ENCODE measurements at regions not wholly inside any gene's neighbourhood (a gene's known extent, or its start where the extent isn't known, plus 50 kb on each side); places are given as distances from the start of the nearest gene placed in this dataset.

DNA sequence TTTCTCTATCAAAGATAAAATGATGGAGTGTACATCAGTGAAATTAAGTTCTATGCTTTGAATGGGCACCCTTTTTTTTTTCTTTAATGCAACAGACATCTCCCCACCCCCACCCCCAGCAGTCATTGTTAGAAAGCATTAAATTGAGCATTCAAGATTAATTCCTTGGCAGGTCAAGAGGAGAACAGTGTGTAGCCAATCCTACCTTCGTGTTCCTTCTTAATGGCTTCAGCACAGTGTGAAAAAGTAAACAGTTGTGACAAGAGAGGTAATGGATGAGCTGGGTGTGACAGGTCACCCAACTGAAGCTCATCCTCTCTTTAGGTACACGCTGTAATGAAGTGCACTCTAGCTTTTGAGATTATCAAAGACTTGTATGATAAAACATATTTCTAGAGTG, 198.5 kb upstream of the RARB start:
- no peak for DNase-seq (ENCODE audit: low read depth)

DNA sequence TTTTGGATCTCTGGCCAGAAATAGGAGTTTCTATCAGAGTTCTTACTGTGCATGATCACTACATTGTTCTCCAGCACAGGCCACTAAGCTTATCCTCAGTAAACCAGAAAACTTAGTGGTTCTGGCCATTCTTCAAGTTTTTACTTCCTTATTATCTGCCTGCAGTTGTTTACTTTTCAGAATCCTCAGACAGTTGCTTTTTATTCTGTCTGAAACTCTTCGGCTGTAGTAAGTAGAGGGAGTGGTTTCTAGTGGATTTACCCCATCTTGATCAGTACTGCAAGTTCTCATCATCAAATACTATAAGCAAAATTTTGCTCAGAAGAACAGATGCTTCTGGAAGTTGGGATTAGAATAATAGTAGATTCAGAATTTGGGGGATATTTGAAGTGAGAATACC, 193.0 kb upstream of the RARB start:
- no peak for DNase-seq (ENCODE audit: low read depth)

DNA sequence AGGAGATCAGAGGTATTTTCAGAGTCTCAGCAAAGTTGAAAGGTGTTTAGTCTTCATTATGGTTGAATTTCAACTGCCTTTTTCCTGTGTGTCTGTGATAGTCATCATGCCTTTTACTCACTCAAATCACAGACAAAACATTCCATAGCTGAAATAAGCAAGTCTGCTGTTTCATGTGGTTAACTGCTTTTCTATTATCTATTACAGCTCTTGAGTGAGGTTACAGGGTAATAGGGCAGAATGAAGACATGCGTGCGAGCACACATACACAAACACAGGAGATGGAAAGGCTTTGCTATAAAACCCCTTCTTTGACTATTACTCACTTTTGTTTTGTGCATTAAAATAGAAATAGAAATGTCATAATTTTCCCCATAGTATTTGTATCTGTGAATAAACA, 192.6 kb upstream of the RARB start:
- DNase-seq (ENCODE audit: low read depth): no peak

GRCh38 chr3:25237602-25238001, 190.5 kb upstream of the RARB start:
- DNase-seq (ENCODE audit: low read depth): no peak

- DNase-seq (ENCODE audit: low read depth): no peak
Observed at GRCh38 chr3:25239042-25239441, 189.0 kb upstream of the RARB start.

DNA sequence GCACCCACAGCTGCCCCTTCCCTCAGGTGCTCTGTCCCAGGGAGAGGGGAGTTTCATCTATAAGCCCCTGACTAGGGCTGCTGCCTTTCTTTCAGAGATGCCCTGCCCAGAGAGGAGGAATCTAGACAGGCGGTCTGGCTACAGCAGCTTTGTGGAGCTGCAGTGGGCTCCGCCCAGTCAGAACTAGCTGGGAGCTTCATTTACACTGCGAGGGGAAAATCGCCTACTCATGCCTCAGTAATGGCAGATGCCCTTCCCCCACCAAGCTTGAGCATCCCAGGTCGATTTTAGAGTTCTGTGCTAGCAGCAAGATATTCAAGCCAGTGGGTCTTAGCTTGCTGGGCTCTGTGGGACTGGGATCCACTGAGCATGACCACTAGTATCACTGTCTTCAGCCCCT, 181.2 kb upstream of the RARB start:
- no peak for DNase-seq (ENCODE audit: low read depth)

GRCh38 chr3:25252291-25252690, 175.8 kb upstream of the RARB start:
- DNase-seq (ENCODE audit: low read depth): no peak

- DNase-seq (ENCODE audit: low read depth): no peak
Observed at GRCh38 chr3:25257026-25257425, 171.0 kb upstream of the RARB start.

DNA sequence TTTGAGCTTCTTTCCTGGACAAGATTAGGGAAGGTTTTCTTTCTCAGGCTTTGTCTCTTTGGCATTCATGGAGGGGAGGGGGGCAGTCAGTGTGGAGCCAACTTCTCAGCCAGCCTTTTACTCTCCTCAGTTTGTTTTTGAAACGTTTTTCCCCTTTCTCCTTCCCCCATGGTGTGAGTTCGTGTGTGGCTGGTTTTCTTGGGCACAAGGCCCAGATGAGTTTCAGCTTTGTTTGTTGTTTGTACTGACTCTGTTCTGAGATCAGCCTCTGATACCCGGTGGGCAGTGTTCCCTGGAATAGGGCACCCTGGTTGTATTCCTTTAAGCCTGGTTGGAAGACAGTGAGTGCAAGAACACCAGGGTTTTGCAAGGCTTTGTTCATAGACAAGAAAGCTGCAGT, 168.2 kb upstream of the RARB start:
- no peak for DNase-seq (ENCODE audit: low read depth)

GRCh38 chr3:25262322-25262721, 165.7 kb upstream of the RARB start:
- no peak for DNase-seq (ENCODE audit: low read depth)

DNA sequence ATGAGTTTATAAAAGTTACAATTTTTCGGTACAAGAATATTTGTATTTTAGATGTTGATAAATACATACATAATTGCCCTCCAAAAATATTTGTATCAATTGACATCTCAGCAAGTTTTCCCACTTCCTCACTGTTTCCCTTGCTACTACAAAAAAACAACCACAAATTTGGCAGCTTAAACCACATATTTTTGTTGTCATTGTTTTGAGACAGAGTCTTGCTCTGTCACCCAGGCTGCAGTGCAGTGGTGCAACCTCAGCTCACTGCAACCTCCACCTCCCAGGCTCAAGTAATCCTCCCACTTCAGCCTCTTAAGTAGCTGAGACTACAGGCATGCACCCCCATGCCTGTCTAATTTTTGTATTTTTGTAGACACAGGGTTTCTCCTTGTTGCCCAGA, 162.8 kb upstream of the RARB start:
- DNase-seq (ENCODE audit: low read depth): no peak

GRCh38 chr3:25266677-25267076, 161.4 kb upstream of the RARB start:
- DNase-seq (ENCODE audit: low read depth): no peak

DNA sequence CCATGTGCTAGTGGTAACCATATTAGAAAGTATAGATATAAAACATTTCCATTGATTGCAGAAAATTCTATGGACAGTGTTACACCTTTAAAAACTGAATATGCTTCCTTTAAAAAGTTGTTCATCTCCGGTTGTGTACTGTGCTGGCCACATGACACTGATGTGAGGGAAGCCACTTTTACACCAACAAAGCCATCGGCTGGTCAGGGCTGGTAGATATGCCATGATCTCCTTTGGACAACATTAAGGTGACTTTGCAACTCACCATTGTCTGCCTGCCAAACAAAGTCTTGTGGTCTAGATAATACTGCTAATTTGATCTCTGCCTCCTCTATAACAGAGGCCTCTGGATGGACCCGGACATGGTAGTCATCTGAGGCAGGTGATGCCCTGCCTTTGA, 156.0 kb upstream of the RARB start:
- DNase-seq (ENCODE audit: low read depth): no peak

DNA sequence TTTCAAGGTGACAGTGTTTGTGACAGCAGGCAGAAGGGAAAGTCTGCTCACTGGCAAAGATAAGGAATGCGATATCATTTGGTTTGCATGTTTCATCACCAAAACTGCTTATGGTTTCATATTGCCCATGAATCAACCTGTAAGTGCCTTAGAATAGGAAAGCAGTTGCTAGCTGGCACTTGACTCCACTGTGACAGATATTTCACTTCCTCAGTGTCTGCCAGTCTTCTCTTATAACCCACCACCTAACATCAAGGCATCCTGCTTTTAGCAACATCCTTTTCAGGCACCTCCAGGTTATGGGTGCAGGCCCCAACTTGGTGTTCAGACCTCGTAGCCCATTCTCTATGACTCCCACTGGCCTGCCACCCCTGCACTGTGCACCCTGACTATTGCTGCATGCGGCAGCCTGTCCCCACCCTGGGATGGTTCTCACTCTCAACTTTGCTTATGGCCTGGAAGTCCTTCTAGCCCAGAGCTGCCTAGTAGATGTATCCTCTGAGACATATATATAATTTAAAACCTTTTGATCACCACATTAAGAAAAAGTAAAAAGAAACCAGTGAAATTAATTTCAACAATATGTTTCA, 154.4 kb upstream of the RARB start:
- DNase-seq (ENCODE audit: low read depth): no peak

DNA sequence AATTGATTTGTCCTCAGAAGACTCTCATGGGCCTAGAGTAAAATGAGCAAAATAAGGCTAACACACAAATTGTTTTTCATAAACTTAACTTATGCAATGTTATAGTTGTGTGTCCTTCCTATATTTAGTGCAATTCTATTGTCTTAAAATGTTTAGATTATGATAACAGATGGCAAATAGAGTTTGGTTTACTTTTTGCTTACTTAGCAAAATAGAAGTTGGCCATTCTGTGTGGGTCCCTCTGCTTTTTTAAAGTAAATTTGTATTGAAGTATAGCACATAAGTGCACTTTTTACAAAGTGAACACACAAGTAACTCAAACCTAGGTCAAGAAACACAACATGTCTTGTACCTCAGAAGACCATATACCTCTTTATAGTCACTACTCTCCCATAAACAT, 150.6 kb upstream of the RARB start:
- no peak for DNase-seq (ENCODE audit: low read depth)

- DNase-seq (ENCODE audit: low read depth): no peak
Observed at GRCh38 chr3:25281041-25281731, 146.9 kb upstream of the RARB start.

GRCh38 chr3:25281732-25282126, 146.3 kb upstream of the RARB start:
- no peak for DNase-seq (ENCODE audit: low read depth)

DNA sequence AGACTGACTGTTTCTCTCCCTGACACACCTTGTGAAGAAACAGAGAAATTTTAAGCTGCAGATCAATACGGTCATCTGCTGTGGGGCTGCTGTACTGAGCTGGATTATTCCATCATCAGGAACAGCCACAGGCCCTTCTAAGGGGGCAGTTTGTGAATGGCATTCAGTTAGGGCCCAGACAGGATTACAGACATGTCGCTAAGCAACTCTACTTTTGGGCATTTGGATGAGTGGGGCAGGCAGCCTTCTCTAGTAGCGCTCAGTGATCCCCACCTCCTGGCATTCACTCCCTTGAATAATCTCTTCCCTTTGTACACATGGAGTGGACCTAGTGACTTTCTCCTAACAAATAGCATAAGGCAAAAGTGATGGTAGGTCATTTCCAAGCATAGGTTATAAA, 144.4 kb upstream of the RARB start:
- DNase-seq (ENCODE audit: low read depth): no peak

GRCh38 chr3:25284249-25284648, 143.8 kb upstream of the RARB start:
- no peak for DNase-seq (ENCODE audit: low read depth)

- DNase-seq (ENCODE audit: low read depth): no peak
Observed at GRCh38 chr3:25287291-25287884, 140.7 kb upstream of the RARB start.

- no peak for DNase-seq (ENCODE audit: low read depth)
Observed at GRCh38 chr3:25288413-25288812, 139.7 kb upstream of the RARB start.

GRCh38 chr3:25289156-25289555, 138.9 kb upstream of the RARB start:
- DNase-seq (ENCODE audit: low read depth): no peak

GRCh38 chr3:25289663-25290062, 138.4 kb upstream of the RARB start:
- no peak for DNase-seq (ENCODE audit: low read depth)

- DNase-seq (ENCODE audit: low read depth): no peak
Observed at GRCh38 chr3:25291481-25291905, 136.6 kb upstream of the RARB start.
